NCI-H1436 (cell line): ENCODE measurements at regions not wholly inside any gene's neighbourhood (a gene's known extent, or its start where the extent isn't known, plus 50 kb on each side); places are given as distances from the start of the nearest gene placed in this dataset.
A peak's percentile ranks its signal among the peaks of the same experiment; 100 is the strongest.

Source experiments
- DNase-seq: peaks from one replicate; lab custom pipeline; 2025; lab: John Stamatoyannopoulos, UW

GRCh38 chr2:67043781-67044478 is 353.2 kb upstream of the ETAA1 start:
- DNase-seq: no peak

DNA sequence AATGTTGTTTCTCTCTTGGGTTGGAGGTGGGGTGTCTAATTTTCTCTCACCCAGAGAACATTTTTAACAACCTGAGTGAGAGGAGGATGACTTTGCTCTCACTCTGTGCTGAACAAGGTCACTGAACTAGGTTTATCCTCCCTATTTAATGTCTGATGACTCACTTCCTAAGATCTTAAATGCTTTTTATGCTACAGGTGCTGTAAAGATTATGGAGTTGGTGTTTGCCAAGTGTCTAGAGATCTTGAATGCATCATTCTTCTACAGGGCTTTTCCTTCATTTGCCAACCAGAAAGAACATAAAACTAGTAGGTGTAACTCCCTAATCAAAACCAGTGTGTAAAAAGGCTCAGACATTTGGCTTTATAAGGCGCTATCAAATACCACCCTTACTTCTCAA is 350.5 kb upstream of the ETAA1 start:
- no peak for DNase-seq

DNA sequence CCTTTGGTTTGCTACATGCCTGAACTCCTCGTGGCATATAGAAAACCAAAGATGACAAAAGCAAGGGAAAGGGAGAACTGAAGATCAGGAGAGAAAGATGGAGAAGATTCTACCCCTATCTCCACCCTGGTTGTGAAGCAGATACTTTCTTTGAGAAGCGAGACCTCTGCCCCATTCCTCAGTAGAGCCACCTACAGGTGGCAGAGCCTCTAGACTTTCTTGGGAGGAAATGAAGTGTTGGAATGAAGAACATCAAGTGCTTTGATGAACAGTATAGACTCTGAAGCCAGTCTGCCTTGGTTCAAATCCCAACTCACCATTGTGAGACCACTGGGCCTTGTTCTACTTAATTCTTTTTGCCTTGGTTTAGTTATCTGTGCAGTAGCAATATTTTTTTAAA is 348.8 kb upstream of the ETAA1 start:
- DNase-seq: no peak

DNA sequence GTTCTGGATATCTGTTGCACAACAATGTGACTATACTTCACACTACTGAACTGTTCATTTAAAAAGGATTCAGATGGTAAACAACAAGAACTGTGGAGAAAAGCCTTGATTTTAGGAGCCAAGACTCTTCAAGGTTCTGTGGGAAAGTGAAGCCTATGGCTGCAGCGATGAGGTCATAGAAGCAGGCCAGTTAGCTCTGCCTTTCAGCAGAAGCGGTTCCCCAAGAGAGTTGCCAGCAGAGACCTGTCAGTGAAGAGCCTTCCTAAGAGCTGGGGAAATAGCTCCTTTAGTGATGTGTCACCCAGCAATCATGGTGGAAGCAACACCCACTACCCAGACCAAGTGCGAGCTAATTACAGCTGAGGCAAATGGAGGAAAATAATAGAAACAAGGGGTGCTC is 346.5 kb upstream of the ETAA1 start:
- peak; percentile 88 for DNase-seq

DNA sequence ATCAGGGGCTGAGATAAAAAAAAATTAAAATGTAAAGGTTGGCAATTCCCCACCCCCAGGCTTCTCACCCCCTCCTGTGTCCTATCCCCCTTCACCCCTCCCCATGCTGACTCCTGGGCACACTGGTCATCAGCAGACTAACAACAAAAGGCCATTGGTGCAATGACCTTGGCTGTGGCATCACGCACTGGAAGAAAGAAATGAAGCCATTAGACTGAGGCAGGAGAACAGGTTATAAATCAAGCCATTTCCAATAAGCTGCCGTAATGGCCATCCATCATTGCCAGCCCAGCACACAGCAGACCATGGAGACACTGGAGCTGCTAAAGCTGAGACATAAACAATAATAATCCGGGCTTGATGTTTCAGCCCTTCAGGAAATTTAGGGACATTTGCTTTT is 342.4 kb upstream of the ETAA1 start:
- no peak for DNase-seq

- no peak for DNase-seq
Measured at GRCh38 chr2:67055387-67056304, 341.5 kb upstream of the ETAA1 start.

- DNase-seq: no peak
Measured at GRCh38 chr2:67057123-67057522, 340.0 kb upstream of the ETAA1 start.

- no peak for DNase-seq
Measured at GRCh38 chr2:67057901-67058703, 339.0 kb upstream of the ETAA1 start.

GRCh38 chr2:67065046-67065445 is 332.1 kb upstream of the ETAA1 start:
- DNase-seq: no peak

- no peak for DNase-seq
Measured at GRCh38 chr2:67066782-67067181, 330.4 kb upstream of the ETAA1 start.

GRCh38 chr2:67067656-67068055 is 329.5 kb upstream of the ETAA1 start:
- DNase-seq: no peak

DNA sequence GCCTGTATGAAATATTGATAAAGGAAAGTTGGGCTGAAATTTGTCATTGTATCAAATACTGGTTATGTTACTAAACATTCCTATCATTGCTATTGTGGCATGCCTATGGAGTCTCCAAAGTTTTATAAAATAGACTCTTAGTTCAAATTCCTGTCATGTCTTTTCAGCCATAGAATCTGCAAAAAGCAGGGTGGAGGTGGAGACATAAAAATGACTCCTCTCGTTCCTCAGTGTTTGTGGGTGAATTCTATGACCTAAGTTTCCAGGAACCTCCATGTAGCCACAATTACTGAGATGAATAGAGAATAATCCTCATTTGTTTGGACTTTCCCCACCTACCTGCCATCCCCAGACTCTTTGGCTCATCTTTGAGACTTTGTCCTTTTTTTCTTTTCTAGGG is 326.3 kb upstream of the ETAA1 start:
- no peak for DNase-seq

GRCh38 chr2:67075056-67075455 is 322.1 kb upstream of the ETAA1 start:
- DNase-seq: no peak

DNA sequence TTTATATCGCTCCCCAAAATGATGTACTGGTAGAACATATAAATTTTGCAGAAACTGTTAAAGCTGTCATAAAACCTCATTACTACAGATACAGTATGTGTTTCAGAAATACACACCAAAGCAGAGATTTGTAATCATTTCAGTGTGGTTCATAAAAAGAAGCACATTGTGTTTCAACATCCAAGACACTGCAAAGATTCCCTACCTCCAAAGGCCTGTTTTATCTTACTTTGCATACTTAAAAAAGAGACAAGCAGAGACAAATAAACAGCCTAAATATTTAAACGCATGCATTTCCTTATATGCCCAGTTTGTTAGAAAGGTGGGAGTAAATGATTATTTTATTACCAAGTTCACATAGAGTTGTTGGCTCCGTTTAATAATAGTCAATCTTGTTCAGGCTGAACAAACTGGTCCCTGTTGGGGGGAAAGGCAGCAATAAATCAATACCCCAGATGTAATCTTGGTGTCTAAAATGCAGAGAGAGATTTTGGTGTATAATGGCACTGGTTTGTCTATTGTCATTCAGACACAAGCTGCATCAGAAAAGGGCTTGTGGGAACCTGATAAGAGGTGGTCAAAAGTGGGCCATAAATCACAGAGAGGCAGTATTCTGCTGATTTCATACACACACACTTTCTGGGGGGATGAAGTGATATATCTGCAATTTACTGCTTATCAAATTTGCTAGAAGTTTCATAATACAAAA is 321.4 kb upstream of the ETAA1 start:
- no peak for DNase-seq

DNA sequence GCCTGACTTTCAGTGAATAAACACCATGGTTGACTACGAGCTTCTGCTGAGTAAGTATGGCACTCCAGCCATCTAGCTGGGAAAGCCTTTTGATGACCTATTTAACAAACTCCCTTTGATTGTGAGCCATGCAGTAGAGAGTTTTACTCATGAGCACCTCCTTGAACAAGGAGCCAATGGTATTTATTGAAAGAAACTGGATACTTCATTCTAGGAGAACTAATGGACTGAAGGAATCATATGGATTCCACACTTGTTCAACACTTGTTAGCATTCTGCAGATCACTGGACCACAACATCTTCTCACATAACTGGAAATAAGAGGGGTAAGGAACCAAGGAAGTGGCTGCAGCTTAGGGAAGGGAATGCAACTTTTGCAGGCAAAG is 320.9 kb upstream of the ETAA1 start:
- no peak for DNase-seq

DNA sequence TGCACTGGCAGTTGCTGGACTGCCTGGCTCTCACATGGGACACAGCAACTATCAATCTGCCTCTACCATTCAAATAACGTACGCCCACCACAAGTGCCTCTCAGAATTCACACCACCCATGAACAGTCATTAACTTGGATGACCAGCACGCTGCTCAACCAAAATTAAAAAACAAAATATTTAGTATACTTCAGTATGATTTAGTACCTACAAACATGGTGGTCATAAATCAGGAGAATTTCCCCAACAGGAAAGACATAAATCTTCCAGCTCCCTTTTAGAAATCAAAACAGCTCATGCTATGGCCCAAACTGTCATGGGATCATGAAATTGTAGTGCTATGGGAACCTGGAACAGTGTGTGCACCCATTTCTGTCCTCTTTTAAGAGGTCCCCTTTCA is 317.4 kb upstream of the ETAA1 start:
- DNase-seq: no peak

DNA sequence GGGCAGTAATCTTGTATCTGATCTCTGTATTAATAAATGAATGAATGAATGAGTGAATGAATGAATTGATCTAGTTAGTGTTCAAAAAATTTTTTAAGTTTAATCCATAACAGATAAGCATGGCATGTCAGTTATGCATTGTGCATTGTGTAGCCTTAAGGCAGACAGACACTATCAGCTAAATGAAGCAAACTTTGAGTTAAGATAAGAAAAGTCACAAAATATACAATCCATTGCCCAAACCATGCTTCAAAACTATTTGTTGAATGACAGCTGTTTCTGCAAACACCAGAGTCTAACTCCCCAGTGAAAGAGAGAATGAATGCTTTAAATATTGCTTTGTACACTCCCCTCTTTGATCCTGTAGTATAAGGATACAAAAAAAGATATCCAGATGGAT is 314.3 kb upstream of the ETAA1 start:
- DNase-seq: no peak

DNA sequence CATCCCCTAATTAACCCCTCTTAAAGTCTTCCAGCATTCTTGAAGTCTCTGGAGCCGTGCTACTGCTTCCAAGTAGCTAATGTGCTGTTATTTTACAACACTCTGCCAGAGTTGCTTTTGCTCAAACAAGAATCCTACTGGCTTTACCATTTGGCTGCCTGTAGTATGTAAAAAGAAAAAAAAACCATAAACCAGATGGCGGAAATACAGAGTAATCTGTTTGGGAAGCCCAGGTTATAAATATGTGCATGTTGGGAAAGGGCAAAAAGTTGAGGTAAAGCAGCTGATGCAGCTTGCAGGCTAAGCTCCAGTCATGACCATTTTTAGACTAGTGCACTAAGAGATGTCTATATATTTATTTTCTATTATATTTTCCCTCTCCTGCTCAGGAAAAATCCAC is 313.2 kb upstream of the ETAA1 start:
- no peak for DNase-seq

DNA sequence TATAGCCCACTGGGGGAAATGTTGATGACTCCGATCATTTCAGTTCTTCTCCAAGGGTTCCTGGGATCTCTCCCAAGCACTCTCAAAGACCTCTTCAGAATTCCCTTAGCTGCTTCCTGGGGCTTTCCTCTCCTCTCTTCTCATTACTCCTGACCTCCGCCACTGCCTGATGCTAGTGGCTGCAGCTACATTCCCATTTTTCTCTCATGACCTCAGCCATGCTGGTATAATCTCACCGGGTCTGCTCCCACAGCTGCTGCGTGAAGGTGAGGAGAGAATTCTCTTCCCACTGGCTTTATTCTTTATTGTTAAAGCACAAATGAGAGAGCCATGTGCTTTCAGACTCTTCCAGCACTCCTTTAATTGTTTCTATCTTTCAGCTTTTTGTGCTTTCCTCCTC is 312.0 kb upstream of the ETAA1 start:
- no peak for DNase-seq

DNA sequence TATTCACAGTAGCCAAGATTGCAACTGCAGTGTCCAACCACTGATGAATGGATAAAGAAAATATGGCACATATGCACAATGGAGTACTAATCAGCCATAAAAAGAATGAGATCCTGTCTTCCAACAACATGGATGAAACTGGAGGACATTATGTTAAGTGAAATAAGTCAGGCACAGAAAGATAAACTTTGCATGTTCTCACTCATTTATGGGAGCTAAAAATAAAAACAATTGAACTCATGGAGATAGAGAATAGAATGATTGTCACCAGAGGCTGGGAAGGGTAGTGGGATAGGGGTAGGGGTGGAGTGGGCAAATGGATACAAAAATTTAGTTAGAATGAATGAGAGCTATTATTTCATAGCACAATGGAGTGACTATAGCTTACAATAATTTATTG is 305.5 kb upstream of the ETAA1 start:
- no peak for DNase-seq

- DNase-seq: no peak
Measured at GRCh38 chr2:67095121-67095520, 302.0 kb upstream of the ETAA1 start.

- no peak for DNase-seq
Measured at GRCh38 chr2:67096886-67097285, 300.2 kb upstream of the ETAA1 start.
